ENCODE measurements at regions not wholly inside any gene's neighbourhood (a gene's known extent, or its start where the extent isn't known, plus 50 kb on each side); places are given as distances from the start of the nearest gene placed in this dataset.

GRCh38 chr1:172883844-172884243 is 166.9 kb downstream of the TNFSF18 start:
- Histone ChIP-seq H3K36me3 (ENCODE audit: low read depth, missing control alignments) (no peaks in the 10 kb centered on the region), H3K27me3 (no peaks in the 10 kb centered on the region), H3K9me3 (no peaks in the 10 kb centered on the region), H3K4me1 (no peaks in the 10 kb centered on the region), H3K4me3 (no peak overlapping the region), H3K27ac (no peak overlapping the region)
- no peak for DNase-seq
- WGBS, 2 donors: 64 to 67% methylated on average over 1 of the region's 1 CpG
- no peak for TF ChIP-seq CTCF (IDR thresholded peaks at IDR 0.05)
- intact Hi-C loops (cut with DNase I; ENCODE audit: low total_unique reads): no loop called here

- no peak for DNase-seq
- no peak overlapping the region for H3K27ac ChIP-seq
- no peak overlapping the region for H3K4me3 ChIP-seq
- no peaks in the 10 kb centered on the region for H3K9me3 ChIP-seq
- intact Hi-C loops (cut with DNase I; ENCODE audit: low total_unique reads): no loop called here
- TF ChIP-seq CTCF (IDR thresholded peaks at IDR 0.05): no peak
- no peaks in the 10 kb centered on the region for H3K36me3 ChIP-seq (ENCODE audit: low read depth, missing control alignments)
- H3K27me3 ChIP-seq: no peaks in the 10 kb centered on the region
- no peaks in the 10 kb centered on the region for H3K4me1 ChIP-seq
Measured at GRCh38 chr1:172885411-172885810, 165.3 kb downstream of the TNFSF18 start.

- WGBS, 2 donors: 92 to 100% methylated on average over 1 of the region's 1 CpG
- Histone ChIP-seq H3K9me3 (no peaks in the 10 kb centered on the region), H3K4me3 (no peak overlapping the region), H3K27ac (no peak overlapping the region), H3K36me3 (ENCODE audit: low read depth, missing control alignments) (no peaks in the 10 kb centered on the region), H3K27me3 (no peaks in the 10 kb centered on the region), H3K4me1 (no peaks in the 10 kb centered on the region)
- TF ChIP-seq CTCF (IDR thresholded peaks at IDR 0.05) (no peak), POLR2A (IDR thresholded peaks at IDR 0.05) (no peak)
- no peak for DNase-seq
- intact Hi-C loops (cut with DNase I; ENCODE audit: low total_unique reads): no loop called here
Measured at GRCh38 chr1:172885971-172886370, 164.8 kb downstream of the TNFSF18 start.

- Histone ChIP-seq H3K27me3 (no peaks in the 10 kb centered on the region), H3K4me3 (no peak overlapping the region), H3K36me3 (ENCODE audit: low read depth, missing control alignments) (no peaks in the 10 kb centered on the region), H3K4me1 (no peaks in the 10 kb centered on the region), H3K9me3 (no peaks in the 10 kb centered on the region), H3K27ac (no peak overlapping the region)
- 92 to 97% methylated on average over 1 of the region's 1 CpG for WGBS, 2 donors
- intact Hi-C loops (cut with DNase I; ENCODE audit: low total_unique reads): no loop called here
- no peak for DNase-seq
- no peak for TF ChIP-seq CTCF (IDR thresholded peaks at IDR 0.05)
- no peak for TF ChIP-seq POLR2A (IDR thresholded peaks at IDR 0.05)
Measured at GRCh38 chr1:172887162-172887561, 163.6 kb downstream of the TNFSF18 start.

GRCh38 chr1:172893146-172893841 is 157.4 kb downstream of the TNFSF18 start:
- H3K27ac ChIP-seq: no peak overlapping the region
- no peak for TF ChIP-seq POLR2A (IDR thresholded peaks at IDR 0.05)
- no peak for TF ChIP-seq CTCF (IDR thresholded peaks at IDR 0.05)
- H3K4me1 ChIP-seq: no peaks in the 10 kb centered on the region
- H3K4me3 ChIP-seq: no peak overlapping the region
- no peaks in the 10 kb centered on the region for H3K36me3 ChIP-seq (ENCODE audit: low read depth, missing control alignments)
- no peaks in the 10 kb centered on the region for H3K9me3 ChIP-seq
- 27 to 57% methylated on average over 1 of the region's 1 CpG for WGBS, 2 donors
- peak; percentile 18 for DNase-seq
- H3K27me3 ChIP-seq: no peaks in the 10 kb centered on the region
- intact Hi-C loops (cut with DNase I; ENCODE audit: low total_unique reads): no loop called here
